Coronary artery (tissue), 2 donors: ENCODE measurements at regions not wholly inside any gene's neighbourhood (a gene's known extent, or its start where the extent isn't known, plus 50 kb on each side); places are given as distances from the start of the nearest gene placed in this dataset.

Experiments used
- DNase-seq: peaks from one replicate; pipeline ENCODE4 v3.0.0-alpha.2; 2017; ENCODE audit warnings: low spot score
- H3K27ac ChIP-seq, 2 donors: fragments of 200-600 bp; sonication (generic); one replicate each; pipeline ENCODE4 v1.5.1; 2016 to 2019
- H3K4me3 ChIP-seq: fragments of 200-600 bp; sonication (generic); 2 replicates; pipeline ENCODE4 v1.5.1; 2016; ENCODE audit warnings: mild to moderate bottlenecking, moderate library complexity
- CTCF ChIP-seq: fragments of 200-600 bp; sonication (generic); IDR thresholded peaks from one replicate; pipeline ENCODE4 v1.5.1; 2019; ENCODE audit warnings: antibody characterized with exemption

GRCh38 chr12:13843841-13844240 lies 137.6 kb downstream of the GRIN2B start:
- Histone ChIP-seq H3K27ac (no peak overlapping the region), H3K4me3 (no peak overlapping the region)
- no peak for DNase-seq
- TF ChIP-seq CTCF = no peak

GRCh38 chr12:13841358-13841757 lies 140.0 kb downstream of the GRIN2B start:
- no peak for DNase-seq
- no peak overlapping the region for H3K4me3 ChIP-seq
- no peak for TF ChIP-seq CTCF

GRCh38 chr12:13839365-13840336 lies 141.8 kb downstream of the GRIN2B start:
- no peak for DNase-seq
- TF ChIP-seq CTCF = no peak
- H3K27ac ChIP-seq = no peak overlapping the region
- no peak overlapping the region for H3K4me3 ChIP-seq

More at GRCh38 chr12:13841358-13841757, 140.0 kb downstream of the GRIN2B start:
- H3K27ac ChIP-seq = no peak overlapping the region

GRCh38 chr12:13836099-13836498 lies 145.3 kb downstream of the GRIN2B start:
- no peak for DNase-seq
- H3K27ac ChIP-seq = no peak overlapping the region
- no peak overlapping the region for H3K4me3 ChIP-seq
- no peak for TF ChIP-seq CTCF

- no peak for TF ChIP-seq CTCF
- DNase-seq = no peak
- Histone ChIP-seq H3K4me3 (no peak overlapping the region), H3K27ac (no peak overlapping the region)
Observed at GRCh38 chr12:13835652-13836051, 145.8 kb downstream of the GRIN2B start.

- DNase-seq = no peak
- TF ChIP-seq CTCF = no peak
- no peak overlapping the region for H3K27ac ChIP-seq
- no peak overlapping the region for H3K4me3 ChIP-seq
Observed at GRCh38 chr12:13834241-13834640, 147.2 kb downstream of the GRIN2B start.

- no peak for TF ChIP-seq CTCF
- DNase-seq = no peak
- Histone ChIP-seq H3K4me3 (no peak overlapping the region), H3K27ac (no peak overlapping the region)
Observed at GRCh38 chr12:13817131-13817530, 164.3 kb downstream of the GRIN2B start.
